GM19455 (cell line): ENCODE measurements at regions not wholly inside any gene's neighbourhood (a gene's known extent, or its start where the extent isn't known, plus 50 kb on each side); places are given as distances from the start of the nearest gene placed in this dataset.

Experiments used
- ATAC-seq: cut with Tn5 transposase; IDR thresholded peaks from one replicate; pipeline ENCODE4 v1.9.1; 2021; ENCODE audit not compliant: unreplicated experiment

- ATAC-seq: no peak
These were observed 137.0 kb upstream of the LIPC start for GRCh38 chr15:58294681-58295254.

- ATAC-seq: no peak
These were observed 136.1 kb upstream of the LIPC start for GRCh38 chr15:58295637-58296215.

GRCh38 chr15:58296276-58296675 is 135.5 kb upstream of the LIPC start:
- ATAC-seq: no peak

GRCh38 chr15:58297639-58298038 is 134.2 kb upstream of the LIPC start:
- ATAC-seq: no peak

DNA sequence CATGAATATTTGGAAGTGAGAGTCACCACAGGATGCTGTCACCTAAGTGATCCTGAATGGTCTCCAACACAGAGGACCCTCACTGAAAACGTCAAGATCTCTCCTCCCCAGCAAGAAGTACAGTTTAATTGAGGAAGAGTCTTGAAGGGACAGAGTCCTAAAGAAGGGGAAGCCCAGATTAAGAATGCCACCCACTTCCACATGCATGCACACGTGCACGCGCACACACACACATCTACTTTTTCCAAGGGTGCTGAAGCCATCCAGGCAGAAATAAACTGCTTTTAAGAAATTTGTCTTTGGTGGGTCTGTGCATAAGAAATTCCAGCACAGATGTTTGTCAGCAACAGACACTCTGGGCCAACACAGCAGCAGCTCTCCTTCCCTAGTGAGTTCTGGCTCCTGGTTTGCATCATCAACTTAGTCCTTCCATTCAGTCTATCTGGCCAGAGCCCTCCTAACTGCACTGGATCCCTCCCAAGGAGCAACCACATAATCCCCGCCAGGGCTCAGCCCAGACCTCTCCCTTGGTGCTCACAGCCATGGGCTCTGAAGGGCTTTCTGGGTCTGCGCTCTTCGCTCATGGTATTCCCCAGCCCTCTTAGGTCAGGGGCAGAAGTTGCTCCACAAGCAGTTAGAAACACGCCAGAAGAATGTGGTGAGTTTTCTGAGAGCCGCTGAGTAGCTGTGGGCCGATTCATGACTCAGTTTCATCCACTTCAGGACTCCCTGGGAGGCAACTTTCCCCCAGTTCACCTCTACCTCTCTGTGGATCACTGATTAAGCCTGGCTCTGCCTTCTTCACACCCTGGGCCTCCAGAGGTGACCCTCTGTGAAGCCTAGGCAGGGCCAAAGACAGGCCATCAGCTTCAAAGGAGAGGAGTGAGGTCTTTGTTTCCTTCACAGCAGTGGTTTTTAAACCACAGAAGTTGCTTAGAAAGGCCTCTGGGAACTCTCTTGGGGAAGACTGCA is 132.6 kb upstream of the LIPC start:
- no peak for ATAC-seq

DNA sequence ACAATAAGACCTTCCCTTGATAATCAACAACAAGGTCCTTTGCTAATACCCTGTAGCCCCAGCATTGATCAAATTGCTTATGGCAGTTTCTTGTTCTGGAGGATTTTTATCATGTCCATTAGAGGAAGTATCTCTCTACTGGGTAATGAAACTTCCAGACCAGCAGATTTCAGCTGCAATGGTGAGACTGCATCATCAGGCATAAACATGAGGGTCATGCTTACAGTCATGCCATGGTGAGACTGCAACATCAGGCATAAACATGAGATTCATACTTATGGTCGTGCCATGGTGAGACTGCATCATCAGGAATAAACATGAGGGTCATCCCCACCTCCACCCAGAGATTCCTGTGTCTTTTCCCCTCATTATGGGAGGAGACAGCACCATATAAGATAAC is 129.0 kb upstream of the LIPC start:
- ATAC-seq: no peak

DNA sequence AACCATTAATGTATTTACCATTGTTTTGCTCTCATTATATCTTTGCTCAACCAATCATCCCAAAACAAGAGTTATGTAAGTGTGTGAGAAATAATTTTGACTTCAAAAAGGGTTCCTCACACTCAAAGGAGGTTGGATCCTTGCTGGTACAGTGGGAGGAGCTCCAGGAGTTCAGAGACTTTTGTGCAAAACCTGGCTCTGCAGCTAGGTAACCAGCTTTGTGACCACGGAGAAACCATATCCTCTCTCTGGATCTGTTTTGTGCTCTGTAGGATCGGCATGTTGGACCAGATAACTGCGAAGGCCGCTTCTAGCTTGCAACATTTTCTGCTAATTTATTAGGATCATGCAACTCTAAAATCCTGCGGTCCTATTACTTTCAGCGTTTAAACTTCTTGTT is 128.6 kb upstream of the LIPC start:
- no peak for ATAC-seq

DNA sequence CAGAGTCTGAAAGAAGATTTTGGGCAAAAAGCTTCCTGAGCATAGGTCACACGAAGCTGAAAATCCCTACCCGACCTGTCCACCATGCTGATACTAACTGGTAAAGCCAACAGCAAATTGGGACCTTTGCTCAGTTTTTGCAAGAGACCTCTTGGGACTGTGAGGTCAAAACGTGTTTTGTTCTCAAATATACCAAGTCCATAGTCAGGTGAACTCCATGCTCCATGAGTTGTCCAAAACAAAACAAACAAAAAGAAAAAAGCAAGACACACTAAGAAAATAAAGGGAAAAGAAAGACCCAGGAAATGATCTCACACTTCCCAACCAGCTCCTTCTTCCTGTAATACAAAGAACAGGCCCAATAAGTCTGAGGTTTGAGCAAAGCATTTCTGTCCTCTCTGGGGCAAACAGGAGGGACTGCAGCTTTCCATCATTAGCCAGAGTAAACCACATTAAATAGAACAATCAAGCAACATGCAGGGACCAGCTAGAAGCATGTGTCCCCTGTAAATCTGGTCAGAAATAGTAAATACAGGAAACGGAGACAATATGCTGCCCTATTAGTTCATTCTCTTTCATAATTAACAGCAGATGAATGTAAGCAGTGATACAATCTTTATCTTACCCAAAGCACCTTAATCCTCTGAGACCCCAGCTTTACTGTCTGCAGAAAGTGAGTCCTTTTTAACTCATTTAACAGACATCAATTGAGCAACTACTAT is 125.0 kb upstream of the LIPC start:
- no peak for ATAC-seq

DNA sequence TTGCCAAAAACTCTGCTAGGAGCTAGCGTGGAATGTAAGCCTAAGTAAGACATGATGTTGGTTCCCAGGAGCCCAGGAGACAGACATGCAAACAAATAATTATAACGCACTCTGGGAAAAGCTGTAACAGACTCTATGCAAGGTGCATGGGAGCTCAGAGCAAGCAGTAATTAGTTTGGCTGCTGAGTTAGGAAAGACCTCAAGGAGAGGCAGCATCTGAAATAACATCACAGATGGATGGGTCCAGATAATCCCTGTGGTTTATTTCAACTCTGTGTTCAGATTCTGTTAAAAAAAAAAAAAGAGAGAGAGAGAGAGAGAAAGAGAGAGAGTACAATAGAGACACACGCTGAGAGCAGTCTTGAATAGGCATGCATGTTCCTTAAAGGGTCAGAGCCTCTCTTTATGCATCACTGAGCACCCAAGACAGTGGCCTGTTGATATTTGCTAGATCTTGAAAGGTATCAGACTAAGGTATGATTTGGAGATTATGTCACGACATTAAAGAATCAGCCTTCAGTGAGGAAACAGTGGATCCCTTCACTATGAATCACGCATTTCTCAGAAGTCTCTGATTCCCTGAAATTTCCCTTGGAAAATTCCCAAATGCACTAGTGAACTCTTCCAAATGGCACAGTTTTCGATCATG is 124.4 kb upstream of the LIPC start:
- ATAC-seq: no peak

DNA sequence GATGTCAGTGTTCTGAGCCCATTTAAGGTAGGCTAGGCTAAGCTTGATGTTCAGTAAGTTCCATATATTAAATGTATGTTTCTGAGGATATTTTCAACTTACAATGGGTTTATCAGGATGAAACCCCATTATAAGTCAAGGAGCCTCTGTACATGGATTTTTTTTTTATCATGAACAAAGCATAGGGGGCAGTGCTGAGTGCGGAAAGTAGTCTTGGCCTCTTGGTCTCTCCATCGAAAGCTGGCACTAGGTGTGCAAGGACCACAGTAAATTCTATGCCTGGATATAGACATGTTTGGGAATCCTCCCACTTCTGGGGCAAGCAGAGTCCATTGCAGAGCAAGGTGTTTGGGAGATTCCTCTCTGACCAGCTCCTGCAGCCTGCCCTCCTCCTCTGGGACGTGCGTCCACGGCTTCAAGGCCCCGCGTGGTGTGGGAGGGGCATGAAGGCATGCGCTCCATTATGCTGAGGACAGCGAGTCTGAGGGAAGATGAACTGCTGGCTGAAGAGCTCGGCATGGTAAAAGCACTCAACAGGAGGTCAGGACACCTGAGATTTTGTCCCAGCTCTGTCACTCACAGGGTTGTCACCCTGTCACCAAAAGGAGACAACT is 122.9 kb upstream of the LIPC start:
- ATAC-seq: no peak

DNA sequence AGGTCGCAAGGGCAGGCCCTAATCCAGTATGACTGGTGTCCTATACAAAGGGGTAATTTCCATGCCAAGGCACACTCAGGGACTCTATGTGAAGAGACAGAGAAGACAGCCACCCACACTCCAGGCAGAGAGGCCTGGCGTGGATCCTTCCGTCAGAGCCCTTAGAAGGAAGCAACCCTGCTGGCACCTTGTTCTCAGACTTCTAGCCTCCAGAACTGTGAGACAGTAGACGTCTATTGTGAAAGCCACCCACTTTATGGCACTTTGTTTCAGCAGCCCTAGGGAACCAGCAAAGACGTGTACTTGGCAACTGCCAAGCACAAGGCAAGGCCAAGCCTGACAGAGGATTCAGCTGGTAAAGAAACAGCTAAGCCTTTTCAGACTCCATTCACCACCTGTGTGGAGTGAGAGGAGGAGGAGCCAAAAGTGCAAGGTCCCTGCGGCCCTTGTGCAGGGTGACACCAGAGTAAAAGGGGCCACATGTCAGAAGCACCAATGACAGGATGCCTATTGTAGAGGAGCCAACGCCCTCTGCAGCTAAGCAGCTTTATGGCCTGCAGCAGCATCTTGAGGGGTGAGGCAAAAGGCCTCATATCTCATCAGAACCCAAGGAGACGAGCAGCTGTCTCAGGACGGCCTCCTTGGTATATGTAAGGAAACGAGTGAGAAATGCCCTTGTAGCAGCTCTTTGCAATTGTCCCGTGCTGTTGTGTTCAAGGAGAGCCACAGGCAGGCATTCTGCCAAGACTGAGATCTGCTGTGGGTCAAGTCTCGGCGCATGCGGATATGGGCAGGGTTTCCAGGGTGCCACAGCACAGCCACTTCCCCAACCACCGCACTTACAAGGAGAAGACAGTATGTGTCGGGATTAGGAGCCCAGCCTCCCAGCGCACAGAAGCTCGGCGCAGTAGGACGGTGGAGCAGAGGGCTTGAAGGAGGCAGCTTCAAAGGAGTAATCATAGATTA is 121.5 kb upstream of the LIPC start:
- ATAC-seq: no peak

- ATAC-seq: no peak
These were observed 120.2 kb upstream of the LIPC start for GRCh38 chr15:58311556-58311955.

DNA sequence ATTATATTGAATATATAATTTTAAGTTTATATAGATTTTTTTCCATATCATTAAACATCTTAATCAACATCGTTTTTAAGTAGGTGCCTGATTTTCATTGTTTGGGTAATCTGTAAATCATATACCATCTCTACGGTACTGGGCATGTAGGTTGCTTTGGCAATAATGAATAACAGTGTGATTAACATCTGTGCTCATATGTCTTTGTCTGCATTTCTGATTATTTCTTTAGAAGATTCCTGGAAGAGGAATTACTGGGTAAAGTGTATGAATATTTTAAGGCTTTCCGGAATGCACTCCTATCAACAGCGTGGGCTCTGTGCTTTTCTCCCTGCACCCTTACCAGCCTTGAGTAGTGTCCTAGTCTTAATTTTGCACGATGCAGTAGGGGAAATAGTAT is 119.8 kb upstream of the LIPC start:
- ATAC-seq: no peak

- ATAC-seq: no peak
These were observed 118.5 kb upstream of the LIPC start for GRCh38 chr15:58313304-58313703.

GRCh38 chr15:58313810-58314592 is 117.8 kb upstream of the LIPC start:
- ATAC-seq: no peak

- no peak for ATAC-seq
These were observed 117.1 kb upstream of the LIPC start for GRCh38 chr15:58314593-58315216.

- ATAC-seq: no peak
These were observed 113.3 kb upstream of the LIPC start for GRCh38 chr15:58318517-58318916.

- no peak for ATAC-seq
These were observed 110.8 kb upstream of the LIPC start for GRCh38 chr15:58321034-58321433.
